ENCODE measurements at regions not wholly inside any gene's neighbourhood (a gene's known extent, or its start where the extent isn't known, plus 50 kb on each side); places are given as distances from the start of the nearest gene placed in this dataset.
"Not testable (repeated sequence)": the region's sequence is repeated elsewhere in the genome, so short reads cannot be mapped to it uniquely, and the experiment has no call there.

GRCh38 chr11:122440811-122441665 is 214.5 kb upstream of the UBASH3B start:
- DNase-seq, result no peak

GRCh38 chr11:122439866-122440810 is 215.4 kb upstream of the UBASH3B start:
- DNase-seq, result no peak

GRCh38 chr11:122436188-122436555 is 219.3 kb upstream of the UBASH3B start:
- DNase-seq, result no peak

- DNase-seq, result no peak
Observed at GRCh38 chr11:122435540-122436187, 219.9 kb upstream of the UBASH3B start.

GRCh38 chr11:122434786-122435185 is 220.7 kb upstream of the UBASH3B start:
- no peak for DNase-seq

GRCh38 chr11:122430490-122430889 is 225.0 kb upstream of the UBASH3B start:
- DNase-seq, result no peak

- DNase-seq, result no peak
Observed at GRCh38 chr11:122426073-122426472, 229.4 kb upstream of the UBASH3B start.

GRCh38 chr11:122424636-122425035 is 230.9 kb upstream of the UBASH3B start:
- no peak for DNase-seq

GRCh38 chr11:122423886-122424285 is 231.6 kb upstream of the UBASH3B start:
- no peak for DNase-seq

GRCh38 chr11:122423273-122423672 is 232.2 kb upstream of the UBASH3B start:
- no peak for DNase-seq

- DNase-seq, result no peak
Observed at GRCh38 chr11:122422682-122423081, 232.8 kb upstream of the UBASH3B start.

- no peak for DNase-seq
Observed at GRCh38 chr11:122421702-122422101, 233.8 kb upstream of the UBASH3B start.

- no peak for DNase-seq
Observed at GRCh38 chr11:122418032-122418431, 237.5 kb upstream of the UBASH3B start.

GRCh38 chr11:122414406-122415018 is 241.0 kb upstream of the UBASH3B start:
- no peak for DNase-seq

- DNase-seq, result no peak
Observed at GRCh38 chr11:122413677-122414076, 241.8 kb upstream of the UBASH3B start.

- no peak for DNase-seq
Observed at GRCh38 chr11:122412581-122412980, 242.9 kb upstream of the UBASH3B start.

GRCh38 chr11:122406466-122406865 is 249.1 kb upstream of the UBASH3B start:
- no peak for DNase-seq

GRCh38 chr11:122405547-122406341 is 249.8 kb upstream of the UBASH3B start:
- no peak for DNase-seq

GRCh38 chr11:122404571-122404970 is 251.0 kb upstream of the UBASH3B start:
- DNase-seq, result no peak

- DNase-seq, result not testable (repeated sequence)
Observed at GRCh38 chr11:122401581-122401980, 253.9 kb upstream of the UBASH3B start.

- DNase-seq, result no peak
Observed at GRCh38 chr11:122399375-122399774, 256.1 kb upstream of the UBASH3B start.

- no peak for DNase-seq
Observed at GRCh38 chr11:122398851-122399250, 256.7 kb upstream of the UBASH3B start.

Data from stimulated activated CD4-positive, alpha-beta T cell treated with anti-CD3 and anti-CD28 coated beads, Interleukin-2, amount 100 ng/mL, for 48 hours (primary cell).